ENCODE measurements at regions not wholly inside any gene's neighbourhood (a gene's known extent, or its start where the extent isn't known, plus 50 kb on each side); places are given as distances from the start of the nearest gene placed in this dataset.
"Not testable (repeated sequence)": the region's sequence is repeated elsewhere in the genome, so short reads cannot be mapped to it uniquely, and the experiment has no call there.

DNA sequence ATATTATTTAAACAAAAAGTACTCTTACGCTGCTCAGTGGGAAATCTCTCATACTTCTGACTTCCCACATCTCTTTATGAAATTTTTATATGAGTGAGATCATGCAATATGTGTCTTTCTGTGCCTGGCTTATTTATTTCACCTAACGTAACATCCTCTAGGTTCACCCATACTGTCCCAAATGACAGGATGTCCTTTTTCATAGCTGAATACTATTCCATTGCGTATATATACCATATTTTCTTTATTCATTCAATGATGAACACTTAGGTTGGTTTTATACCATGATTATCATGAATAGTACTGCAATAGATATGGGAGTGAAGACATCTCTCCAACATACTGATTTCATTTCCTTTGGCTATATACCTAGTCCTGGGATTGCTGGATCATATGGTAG is 57.8 kb upstream of the TPP2 start:
- no peak for DNase-seq (ENCODE audit: low read depth)
- no peak overlapping the region for H3K4me3 ChIP-seq (ENCODE audit: low read depth, low read length)
- TF ChIP-seq, protein P1, sequence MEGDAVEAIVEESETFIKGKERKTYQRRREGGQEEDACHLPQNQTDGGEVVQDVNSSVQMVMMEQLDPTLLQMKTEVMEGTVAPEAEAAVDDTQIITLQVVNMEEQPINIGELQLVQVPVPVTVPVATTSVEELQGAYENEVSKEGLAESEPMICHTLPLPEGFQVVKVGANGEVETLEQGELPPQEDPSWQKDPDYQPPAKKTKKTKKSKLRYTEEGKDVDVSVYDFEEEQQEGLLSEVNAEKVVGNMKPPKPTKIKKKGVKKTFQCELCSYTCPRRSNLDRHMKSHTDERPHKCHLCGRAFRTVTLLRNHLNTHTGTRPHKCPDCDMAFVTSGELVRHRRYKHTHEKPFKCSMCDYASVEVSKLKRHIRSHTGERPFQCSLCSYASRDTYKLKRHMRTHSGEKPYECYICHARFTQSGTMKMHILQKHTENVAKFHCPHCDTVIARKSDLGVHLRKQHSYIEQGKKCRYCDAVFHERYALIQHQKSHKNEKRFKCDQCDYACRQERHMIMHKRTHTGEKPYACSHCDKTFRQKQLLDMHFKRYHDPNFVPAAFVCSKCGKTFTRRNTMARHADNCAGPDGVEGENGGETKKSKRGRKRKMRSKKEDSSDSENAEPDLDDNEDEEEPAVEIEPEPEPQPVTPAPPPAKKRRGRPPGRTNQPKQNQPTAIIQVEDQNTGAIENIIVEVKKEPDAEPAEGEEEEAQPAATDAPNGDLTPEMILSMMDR (conservative IDR thresholded peaks at IDR 0.05; ENCODE audit: low read depth, low read length) = no peak

DNA sequence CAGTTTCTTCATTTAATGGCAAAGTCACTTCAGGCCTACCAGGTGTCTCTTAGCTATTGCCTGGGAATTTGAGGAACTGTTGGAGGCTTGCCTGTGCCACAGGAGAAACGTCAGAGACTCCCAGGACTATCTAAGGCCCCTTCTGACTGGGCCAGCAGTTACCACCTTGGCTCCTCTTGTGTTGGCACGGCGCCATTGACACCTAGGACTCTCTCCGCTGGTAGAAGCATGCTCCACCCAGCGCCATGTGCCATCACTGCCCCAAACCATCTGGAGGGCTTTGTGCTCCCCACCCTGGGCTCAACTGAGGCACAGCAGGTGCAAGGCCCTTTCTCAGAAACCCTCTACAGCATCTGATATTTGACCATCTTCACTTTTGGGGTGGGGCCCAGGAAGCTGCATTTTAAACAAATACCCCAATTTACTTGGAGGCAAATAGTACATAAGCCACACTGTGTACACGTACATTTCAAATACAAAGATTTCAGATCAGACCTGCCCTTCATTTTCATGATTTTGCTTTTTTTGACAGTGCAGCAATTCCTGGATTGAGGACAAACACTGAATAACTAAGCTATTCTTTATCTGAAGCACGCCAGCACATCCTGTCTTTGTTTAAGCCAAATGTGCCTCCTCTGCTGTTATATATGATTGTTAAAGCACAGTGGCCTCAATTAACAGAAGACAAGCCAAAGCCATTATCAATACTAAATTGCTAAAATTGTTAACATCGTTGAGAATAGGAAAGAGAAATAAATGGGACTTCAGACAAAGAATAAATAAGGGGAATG is 59.9 kb upstream of the TPP2 start:
- TF ChIP-seq, protein P1 (conservative IDR thresholded peaks at IDR 0.05; ENCODE audit: low read depth, low read length) = no peak
- no peak overlapping the region for H3K4me3 ChIP-seq (ENCODE audit: low read depth, low read length)
- no peak for DNase-seq (ENCODE audit: low read depth)

DNA sequence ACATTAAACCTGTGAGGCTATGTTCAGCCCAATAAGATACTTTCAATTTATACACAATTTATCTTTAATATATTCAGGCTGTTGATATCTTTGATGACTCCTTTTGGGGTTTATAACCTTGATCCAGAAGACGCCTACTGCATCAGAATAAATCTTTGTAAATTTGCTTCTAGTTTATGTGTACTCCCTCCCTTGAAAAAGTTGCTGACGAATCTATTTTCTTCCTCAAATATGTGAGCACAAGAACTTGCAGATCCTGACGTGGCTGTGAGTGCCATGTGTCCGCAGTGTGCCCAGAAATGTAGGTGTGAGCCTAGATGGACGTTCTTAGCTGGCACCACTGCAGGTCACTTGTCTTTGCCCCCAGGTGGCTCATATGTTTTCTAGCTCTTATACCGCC is 60.6 kb upstream of the TPP2 start:
- DNase-seq (ENCODE audit: low read depth) = no peak
- no peak overlapping the region for H3K4me3 ChIP-seq (ENCODE audit: low read depth, low read length)
- TF ChIP-seq, protein P1 (conservative IDR thresholded peaks at IDR 0.05; ENCODE audit: low read depth, low read length) = no peak

DNA sequence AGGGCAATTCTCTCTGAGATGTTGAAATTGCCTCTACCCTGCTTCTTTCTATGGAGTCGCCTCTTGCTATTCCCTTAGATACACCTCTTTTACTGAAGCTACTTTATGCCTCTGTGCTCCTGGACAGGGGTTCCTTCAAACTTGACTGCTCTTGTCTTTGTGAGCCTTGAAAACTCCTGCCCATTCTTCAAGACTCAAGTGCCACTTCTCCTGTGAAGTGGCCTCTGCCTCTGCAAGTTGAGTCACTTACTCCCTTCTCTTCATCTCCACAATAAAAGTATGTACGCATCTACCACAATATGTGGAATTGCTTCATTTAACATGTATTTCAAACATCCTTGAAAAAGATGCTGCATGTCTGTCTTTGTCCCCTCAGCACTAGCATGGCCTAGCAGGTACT is 66.0 kb upstream of the TPP2 start:
- TF ChIP-seq, protein P1 (conservative IDR thresholded peaks at IDR 0.05; ENCODE audit: low read depth, low read length) = no peak
- no peak overlapping the region for H3K4me3 ChIP-seq (ENCODE audit: low read depth, low read length)

DNA sequence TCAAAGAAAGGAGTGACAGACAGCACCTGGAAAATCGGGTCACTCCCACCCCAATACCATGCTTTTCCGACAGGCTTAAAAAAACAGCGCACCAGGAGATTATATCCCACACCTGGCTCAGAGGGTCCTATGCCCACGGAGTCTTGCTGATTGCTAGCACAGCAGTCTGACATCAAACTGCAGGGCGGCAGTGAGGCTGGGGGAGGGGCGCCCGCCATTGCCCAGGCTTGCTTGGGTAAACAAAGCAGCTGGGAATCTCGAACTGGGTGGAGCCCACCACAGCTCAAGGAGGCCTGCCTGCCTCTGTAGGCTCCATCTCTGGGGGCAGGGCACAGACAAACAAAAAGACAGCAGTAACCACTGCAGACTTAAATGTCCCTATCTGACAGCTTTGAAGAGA is 74.5 kb upstream of the TPP2 start:
- not testable (repeated sequence) for H3K4me3 ChIP-seq (ENCODE audit: low read depth, low read length); DNase-seq (ENCODE audit: low read depth)

More for the DNA sequence above, 66.0 kb upstream of the TPP2 start:
- DNase-seq (ENCODE audit: low read depth) = no peak

DNA sequence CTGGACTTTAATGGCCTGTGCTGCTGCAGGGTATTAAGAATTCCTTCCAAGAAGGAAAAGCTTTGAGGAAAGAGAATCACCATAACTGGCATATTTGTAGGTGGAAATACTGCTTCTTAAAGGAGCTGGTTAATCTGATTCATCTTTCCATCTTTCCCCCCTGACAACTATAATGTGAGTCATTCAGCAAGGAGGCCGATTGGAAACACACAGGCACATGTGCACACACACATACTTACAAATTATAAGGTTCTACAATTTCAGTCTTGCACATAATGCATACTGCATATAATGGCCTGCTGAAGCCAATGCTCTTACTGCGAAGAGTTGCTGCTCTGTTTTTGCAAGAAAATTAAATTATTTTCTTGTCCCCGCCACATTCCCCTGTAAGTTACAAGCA is 78.8 kb upstream of the TPP2 start:
- H3K4me3 ChIP-seq (ENCODE audit: low read depth, low read length) = no peak overlapping the region
- peak; percentile 6 for DNase-seq (ENCODE audit: low read depth)
- TF ChIP-seq, protein P1 (conservative IDR thresholded peaks at IDR 0.05; ENCODE audit: low read depth, low read length) = no peak

DNA sequence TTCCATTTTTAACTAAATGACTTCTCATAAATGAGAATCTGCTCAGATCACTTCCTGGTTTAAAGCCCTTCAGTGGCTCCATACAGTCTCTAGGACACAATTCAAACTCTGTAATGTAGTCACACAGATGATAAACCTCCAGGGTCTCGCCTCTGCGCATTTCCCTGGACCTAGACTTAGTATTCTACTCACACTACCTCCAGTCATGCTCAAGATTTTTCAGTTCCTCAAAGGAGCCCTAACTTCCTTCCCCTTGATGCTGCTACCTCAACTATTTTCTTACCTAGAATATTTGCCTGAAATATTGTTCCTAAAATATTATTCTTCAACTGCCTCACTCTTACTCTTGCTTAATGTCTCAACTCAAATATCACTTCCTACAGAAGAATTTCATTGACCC is 86.7 kb upstream of the TPP2 start:
- no peak for DNase-seq (ENCODE audit: low read depth)
- no peak overlapping the region for H3K4me3 ChIP-seq (ENCODE audit: low read depth, low read length)
- TF ChIP-seq, protein P1 (conservative IDR thresholded peaks at IDR 0.05; ENCODE audit: low read depth, low read length) = no peak
